ENCODE measurements at regions not wholly inside any gene's neighbourhood (a gene's known extent, or its start where the extent isn't known, plus 50 kb on each side); places are given as distances from the start of the nearest gene placed in this dataset.
"Not testable (repeated sequence)": the region's sequence is repeated elsewhere in the genome, so short reads cannot be mapped to it uniquely, and the experiment has no call there.

DNA sequence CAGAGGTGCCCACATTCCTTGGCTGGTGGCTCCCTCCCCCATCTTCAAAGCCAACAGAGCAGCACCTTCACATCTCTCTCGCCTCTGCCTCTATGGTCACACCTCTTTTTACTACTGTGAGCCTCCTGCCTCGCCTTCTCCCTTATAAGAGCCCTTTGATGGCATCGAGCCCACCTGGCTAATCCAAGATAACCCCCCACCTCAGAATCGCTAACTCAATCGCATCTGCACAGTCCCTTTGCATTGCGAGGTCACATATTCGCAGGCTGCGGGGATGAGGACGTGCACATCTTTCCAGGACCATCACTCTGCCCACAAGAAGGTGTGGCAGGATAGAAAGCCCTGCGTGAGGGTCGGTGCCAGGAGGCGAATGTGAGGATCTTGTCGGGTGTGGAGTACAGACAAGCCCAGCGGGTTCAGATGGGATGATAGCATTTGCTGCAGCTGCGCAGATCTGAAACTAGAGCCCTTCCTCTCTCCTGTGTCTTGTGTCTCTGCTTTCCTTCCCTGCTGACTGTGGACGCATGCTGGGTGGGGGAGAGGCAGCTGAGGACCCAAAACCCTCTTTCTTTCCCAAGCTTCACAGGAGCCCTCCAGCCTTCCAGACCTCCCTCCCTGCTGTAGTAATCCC, 148.3 kb upstream of the HDAC4 start:
- intact Hi-C loops (cut with DNase I): no loop called here
- no peaks in the 10 kb centered on the region for H3K36me3 ChIP-seq
- no peaks in the 10 kb centered on the region for H3K27me3 ChIP-seq
- ATAC-seq (no peak), DNase-seq (no peak), FAIRE-seq (no peak)
- no peak overlapping the region for H3K27ac ChIP-seq
- no peak overlapping the region for H3K4me3 ChIP-seq
- 73 to 82% methylated on average over 16 of the region's 16 CpGs for WGBS, 2 donors
- TF ChIP-seq, protein P1, sequence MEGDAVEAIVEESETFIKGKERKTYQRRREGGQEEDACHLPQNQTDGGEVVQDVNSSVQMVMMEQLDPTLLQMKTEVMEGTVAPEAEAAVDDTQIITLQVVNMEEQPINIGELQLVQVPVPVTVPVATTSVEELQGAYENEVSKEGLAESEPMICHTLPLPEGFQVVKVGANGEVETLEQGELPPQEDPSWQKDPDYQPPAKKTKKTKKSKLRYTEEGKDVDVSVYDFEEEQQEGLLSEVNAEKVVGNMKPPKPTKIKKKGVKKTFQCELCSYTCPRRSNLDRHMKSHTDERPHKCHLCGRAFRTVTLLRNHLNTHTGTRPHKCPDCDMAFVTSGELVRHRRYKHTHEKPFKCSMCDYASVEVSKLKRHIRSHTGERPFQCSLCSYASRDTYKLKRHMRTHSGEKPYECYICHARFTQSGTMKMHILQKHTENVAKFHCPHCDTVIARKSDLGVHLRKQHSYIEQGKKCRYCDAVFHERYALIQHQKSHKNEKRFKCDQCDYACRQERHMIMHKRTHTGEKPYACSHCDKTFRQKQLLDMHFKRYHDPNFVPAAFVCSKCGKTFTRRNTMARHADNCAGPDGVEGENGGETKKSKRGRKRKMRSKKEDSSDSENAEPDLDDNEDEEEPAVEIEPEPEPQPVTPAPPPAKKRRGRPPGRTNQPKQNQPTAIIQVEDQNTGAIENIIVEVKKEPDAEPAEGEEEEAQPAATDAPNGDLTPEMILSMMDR (IDR thresholded peaks at IDR 0.05): no peak
- no peaks in the 10 kb centered on the region for H3K4me1 ChIP-seq
- H3K9me3 ChIP-seq: no peaks in the 10 kb centered on the region

DNA sequence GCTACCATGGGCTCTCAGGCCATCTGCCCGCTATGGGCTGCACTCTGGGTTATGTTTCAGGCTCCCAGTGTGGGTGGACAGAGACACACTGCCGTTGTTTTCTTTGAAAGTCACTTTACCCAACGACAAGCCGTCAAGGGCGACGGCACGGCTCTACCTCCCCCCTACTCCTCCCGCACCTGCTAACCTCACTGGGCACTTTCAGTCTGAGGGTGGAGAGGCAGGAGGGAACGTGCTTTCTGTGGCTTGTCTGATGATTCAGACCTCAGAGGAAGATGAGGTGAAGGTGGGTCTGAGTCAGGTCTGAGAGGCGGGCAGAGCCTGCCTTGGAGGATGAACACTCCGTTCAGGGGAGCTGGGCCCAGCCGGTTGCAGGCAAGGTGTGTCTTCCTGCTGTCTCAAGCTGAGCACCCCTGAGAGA, 147.6 kb upstream of the HDAC4 start:
- Histone ChIP-seq H3K9me3 (no peaks in the 10 kb centered on the region), H3K27me3 (no peaks in the 10 kb centered on the region), H3K36me3 (no peaks in the 10 kb centered on the region), H3K27ac (no peak overlapping the region), H3K4me3 (no peak overlapping the region), H3K4me1 (no peaks in the 10 kb centered on the region)
- DNase-seq (no peak), FAIRE-seq (no peak), ATAC-seq (no peak)
- 58 to 66% methylated on average over 12 of the region's 12 CpGs for WGBS, 2 donors
- intact Hi-C loops (cut with DNase I): no loop called here
- TF ChIP-seq, protein P1 (IDR thresholded peaks at IDR 0.05): no peak

DNA sequence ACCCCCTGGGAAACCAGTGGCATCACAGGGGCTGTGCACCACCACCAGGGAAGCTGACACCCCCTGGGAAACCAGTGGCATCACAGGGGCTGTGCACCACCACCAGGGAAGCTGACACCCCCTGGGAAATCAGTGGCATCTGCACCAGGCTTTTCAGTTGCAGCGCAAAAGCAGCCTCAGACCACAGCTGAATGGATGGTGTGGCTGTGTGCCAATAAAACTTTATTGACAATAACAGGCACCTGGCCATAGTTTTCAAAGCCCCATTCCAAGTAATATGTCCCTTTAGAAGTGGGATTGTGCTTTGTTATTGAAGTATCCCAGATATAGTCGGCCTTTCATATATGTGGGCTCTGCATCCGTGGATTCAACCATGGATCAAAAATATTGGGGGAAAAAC, 146.3 kb upstream of the HDAC4 start:
- ATAC-seq; H3K27me3 ChIP-seq; H3K4me1 ChIP-seq; H3K4me3 ChIP-seq; FAIRE-seq; H3K27ac ChIP-seq; intact Hi-C loops (cut with DNase I); H3K36me3 ChIP-seq; H3K9me3 ChIP-seq: not testable (repeated sequence)
- WGBS, 2 donors: 82 to 90% methylated on average over 3 of the region's 3 CpGs
- DNase-seq: peak in 1 of 6 donors; percentile 2

DNA sequence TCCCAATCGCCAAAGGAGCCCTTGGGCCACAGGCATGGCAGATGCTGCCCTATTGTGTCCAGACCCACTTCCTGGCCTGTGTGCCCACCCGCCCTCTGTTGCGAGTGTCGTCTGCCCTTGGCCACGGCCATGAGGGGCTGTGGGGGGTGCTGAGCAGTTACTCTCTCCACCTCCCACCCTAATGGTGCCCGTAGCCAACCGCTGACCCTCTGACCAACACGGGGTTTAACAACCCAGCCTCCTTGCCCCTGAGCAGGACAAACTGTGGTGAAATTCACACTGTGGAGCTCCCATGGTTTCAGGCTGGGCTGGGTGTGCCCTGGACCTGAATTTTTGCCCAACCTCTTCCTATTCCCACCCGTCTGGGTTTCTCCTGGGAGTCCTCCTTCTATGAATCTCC, 145.7 kb upstream of the HDAC4 start:
- ATAC-seq (no peak), DNase-seq (peak in 1 of 6 donors; percentile 36), FAIRE-seq (no peak)
- no peak overlapping the region for H3K4me3 ChIP-seq
- H3K4me1 ChIP-seq: no peaks in the 10 kb centered on the region
- no peaks in the 10 kb centered on the region for H3K27me3 ChIP-seq
- 56 to 65% methylated on average over 9 of the region's 9 CpGs for WGBS, 2 donors
- H3K9me3 ChIP-seq: no peaks in the 10 kb centered on the region
- H3K27ac ChIP-seq: no peak overlapping the region
- TF ChIP-seq, protein P1 (IDR thresholded peaks at IDR 0.05): no peak
- intact Hi-C loops (cut with DNase I): no loop called here
- no peaks in the 10 kb centered on the region for H3K36me3 ChIP-seq

DNA sequence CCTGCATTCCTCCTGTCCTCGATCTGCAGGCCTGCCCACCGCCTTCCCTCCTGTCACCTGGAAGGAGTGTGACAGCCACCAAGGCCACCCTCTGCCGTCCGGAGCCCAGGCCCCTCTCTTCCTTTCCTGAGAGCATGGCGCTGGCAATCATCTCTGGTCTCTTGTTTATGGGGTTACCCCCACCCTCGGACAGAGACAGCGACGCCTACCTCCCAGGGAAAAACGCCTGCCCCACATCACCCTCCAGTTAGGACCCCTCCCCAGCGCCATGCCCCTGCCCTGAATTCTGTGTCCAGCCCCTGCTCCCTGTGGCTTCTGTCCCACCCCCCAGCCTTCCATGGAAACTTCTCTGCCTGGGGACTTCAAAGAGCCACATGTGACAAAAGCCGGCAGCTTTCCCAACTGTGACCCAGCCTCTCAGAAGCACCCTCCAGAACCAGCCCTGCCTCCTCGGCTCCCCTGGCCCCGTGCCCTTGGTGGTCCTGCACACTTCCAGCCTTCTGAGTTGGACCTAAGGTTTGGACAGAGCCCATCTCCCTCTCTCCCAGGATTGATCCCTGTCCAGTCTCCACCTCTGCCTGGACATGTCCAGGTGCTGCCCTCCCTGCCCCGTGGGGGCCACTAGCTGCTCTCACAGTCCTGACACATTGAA, 145.0 kb upstream of the HDAC4 start:
- intact Hi-C loops (cut with DNase I): no loop called here
- no peak for ATAC-seq
- Histone ChIP-seq H3K27me3 (no peaks in the 10 kb centered on the region), H3K9me3 (no peaks in the 10 kb centered on the region), H3K4me1 (no peaks in the 10 kb centered on the region), H3K36me3 (no peaks in the 10 kb centered on the region), H3K27ac (no peak overlapping the region), H3K4me3 (no peak overlapping the region)
- WGBS, 2 donors: 50 to 61% methylated on average over 14 of the region's 14 CpGs
- DNase-seq: no peak
- TF ChIP-seq, protein P1 (IDR thresholded peaks at IDR 0.05): no peak
- FAIRE-seq: no peak

All from pancreas (tissue), 10 donors.